ENCODE measurements at regions not wholly inside any gene's neighbourhood (a gene's known extent, or its start where the extent isn't known, plus 50 kb on each side); places are given as distances from the start of the nearest gene placed in this dataset.

DNA sequence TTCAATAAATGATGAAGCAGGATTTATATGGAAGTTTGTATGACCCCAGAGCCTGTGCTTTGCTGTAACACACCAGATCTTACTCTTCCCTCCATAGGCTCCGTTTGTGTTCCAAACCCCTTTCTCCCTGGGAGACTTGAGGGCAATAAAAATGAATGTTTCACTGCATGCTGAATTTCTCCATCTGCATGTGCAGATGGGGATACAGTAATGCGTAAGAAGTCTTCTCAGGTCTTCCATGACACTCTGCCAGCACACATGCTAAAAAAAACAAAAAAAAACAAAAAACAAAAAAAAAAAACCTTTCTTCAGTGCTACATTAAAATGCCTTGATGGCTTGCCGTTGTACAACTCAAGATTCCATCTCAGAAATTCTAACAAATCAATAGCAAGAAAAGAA, 170.2 kb upstream of the ANKFN1 start:
- TF ChIP-seq, protein P1, sequence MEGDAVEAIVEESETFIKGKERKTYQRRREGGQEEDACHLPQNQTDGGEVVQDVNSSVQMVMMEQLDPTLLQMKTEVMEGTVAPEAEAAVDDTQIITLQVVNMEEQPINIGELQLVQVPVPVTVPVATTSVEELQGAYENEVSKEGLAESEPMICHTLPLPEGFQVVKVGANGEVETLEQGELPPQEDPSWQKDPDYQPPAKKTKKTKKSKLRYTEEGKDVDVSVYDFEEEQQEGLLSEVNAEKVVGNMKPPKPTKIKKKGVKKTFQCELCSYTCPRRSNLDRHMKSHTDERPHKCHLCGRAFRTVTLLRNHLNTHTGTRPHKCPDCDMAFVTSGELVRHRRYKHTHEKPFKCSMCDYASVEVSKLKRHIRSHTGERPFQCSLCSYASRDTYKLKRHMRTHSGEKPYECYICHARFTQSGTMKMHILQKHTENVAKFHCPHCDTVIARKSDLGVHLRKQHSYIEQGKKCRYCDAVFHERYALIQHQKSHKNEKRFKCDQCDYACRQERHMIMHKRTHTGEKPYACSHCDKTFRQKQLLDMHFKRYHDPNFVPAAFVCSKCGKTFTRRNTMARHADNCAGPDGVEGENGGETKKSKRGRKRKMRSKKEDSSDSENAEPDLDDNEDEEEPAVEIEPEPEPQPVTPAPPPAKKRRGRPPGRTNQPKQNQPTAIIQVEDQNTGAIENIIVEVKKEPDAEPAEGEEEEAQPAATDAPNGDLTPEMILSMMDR (IDR thresholded peaks at IDR 0.05): no peak
- no peak for TF ChIP-seq POLR2A (IDR thresholded peaks at IDR 0.05)

Data from testis (tissue), 2 donors.